Tibial nerve (tissue), 4 donors: ENCODE measurements at regions not wholly inside any gene's neighbourhood (a gene's known extent, or its start where the extent isn't known, plus 50 kb on each side); places are given as distances from the start of the nearest gene placed in this dataset.
A peak's percentile ranks its signal among the peaks of the same experiment; 100 is the strongest.

Experiments used
- DNase-seq, 2 donors: peaks; one replicate each; pipeline ENCODE4 v3.0.0-alpha.2; 2019; ENCODE audit warnings: low spot score in 2 of 2
- H3K27ac ChIP-seq, 4 donors: fragments of 200-600 bp; sonication (generic) in 3 of 4; one replicate each; pipeline ENCODE4 v1.5.1; 2017 to 2019; ENCODE audit warnings: mild to moderate bottlenecking in 1 of 4
- H3K27me3 ChIP-seq, 2 donors: fragments of 200-600 bp; sonication (generic) in 1 of 2; one replicate each; pipeline versions ENCODE4 v1.5.1 to v1.6.0; 2017 to 2019
- H3K36me3 ChIP-seq, 3 donors: fragments of 200-600 bp; sonication (generic); one replicate each; pipeline ENCODE4 v1.5.1; 2018 to 2019
- H3K4me1 ChIP-seq, 4 donors: fragments of 200-600 bp; sonication (generic) in 3 of 4; one replicate each; pipeline ENCODE4 v1.5.1; 2017 to 2019
- H3K4me3 ChIP-seq, 4 donors: fragments of 200-600 bp; sonication (generic) in 3 of 4; one replicate each; pipeline ENCODE4 v1.5.1; 2017 to 2019; ENCODE audit warnings: mild to moderate bottlenecking in 1 of 4, moderate library complexity in 1 of 4
- H3K9me3 ChIP-seq, 4 donors: fragments of 200-600 bp; sonication (generic) in 3 of 4; one replicate each; pipeline ENCODE4 v1.5.1; 2017 to 2019
- CTCF ChIP-seq, 5 experiments: fragments of 200-600 bp in 3 of 5; fragments of 450-650 bp in 2 of 5; sonication (generic) in 3 of 5; IDR thresholded peaks; one replicate each; pipeline ENCODE4 v1.5.1; 2016 to 2019; ENCODE audit warnings: antibody characterized with exemption in 5 of 5, mild to moderate bottlenecking in 3 of 5, moderate library complexity in 2 of 5
- EP300 ChIP-seq, 2 donors: sonication (generic); formaldehyde crosslinking; IDR thresholded peaks; one replicate each; pipeline ENCODE4 v1.6.1; 2017; ENCODE audit warnings: antibody characterized with exemption in 2 of 2, mild to moderate bottlenecking in 1 of 2
- POLR2A ChIP-seq, 2 donors: fragments of 450-650 bp; IDR thresholded peaks; one replicate each; pipeline ENCODE4 v1.6.1; 2017; ENCODE audit warnings: antibody characterized with exemption in 2 of 2, mild to moderate bottlenecking in 2 of 2, moderate library complexity in 2 of 2
- WGBS, 2 donors: methylation state at CpG; one replicate each; pipeline ENCODE4 v1.1.5; 2018; 5-methylcytosine and 5-hydroxymethylcytosine counted together

DNA sequence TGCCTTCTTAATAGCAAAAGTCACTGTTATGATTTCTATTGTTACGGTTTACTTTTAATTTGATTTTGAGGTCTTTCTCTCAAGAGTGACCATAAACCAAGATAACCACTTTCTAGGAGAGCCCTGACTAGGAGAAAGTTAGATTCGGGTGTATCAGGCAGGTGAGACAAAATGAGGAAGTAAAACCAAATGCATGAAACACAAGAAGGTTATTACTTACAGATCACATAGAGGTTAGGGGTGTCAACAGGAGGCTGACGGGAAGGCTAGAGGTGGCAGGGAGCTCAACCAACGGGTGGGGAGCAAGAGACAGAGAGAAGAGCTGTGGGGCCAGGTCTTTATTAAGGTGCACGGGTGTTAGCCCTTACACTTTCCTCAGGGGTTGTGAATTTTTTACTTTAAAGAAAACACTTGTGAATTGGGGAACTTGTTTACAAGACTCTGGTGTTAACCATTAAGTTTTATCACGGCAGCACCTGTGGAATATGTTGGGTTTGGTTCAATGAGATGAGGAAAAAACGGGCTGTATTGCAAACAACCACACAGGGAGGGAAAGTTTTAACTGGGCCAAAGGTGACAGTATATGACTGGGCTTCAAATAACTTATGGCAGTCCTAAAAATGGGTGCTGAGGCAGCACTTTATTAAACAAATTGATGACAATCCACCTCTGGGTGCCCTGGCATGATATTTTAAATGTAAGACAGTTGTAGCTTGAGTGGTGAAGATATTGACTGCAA lies 154.9 kb downstream of the SDHAF3 start:
- Histone ChIP-seq H3K4me3 (no peak overlapping the region), H3K27ac (peak overlapping the region in 2 of 4 donors; percentile 28 to 82), H3K27me3 (no peaks in the 10 kb centered on the region), H3K9me3 (no peaks in the 10 kb centered on the region), H3K36me3 (no peaks in the 10 kb centered on the region), H3K4me1 (peaks cover 0 to 3% (median 0%) of the 10 kb centered on the region in 4 donors)
- WGBS, 2 donors, result 68 to 72% methylated on average over 7 of the region's 7 CpGs
- DNase-seq, result no peak
- TF ChIP-seq POLR2A (IDR thresholded peaks at IDR 0.05) (no peak), CTCF (IDR thresholded peaks at IDR 0.05) (no peak), EP300 (IDR thresholded peaks at IDR 0.05) (no peak)

DNA sequence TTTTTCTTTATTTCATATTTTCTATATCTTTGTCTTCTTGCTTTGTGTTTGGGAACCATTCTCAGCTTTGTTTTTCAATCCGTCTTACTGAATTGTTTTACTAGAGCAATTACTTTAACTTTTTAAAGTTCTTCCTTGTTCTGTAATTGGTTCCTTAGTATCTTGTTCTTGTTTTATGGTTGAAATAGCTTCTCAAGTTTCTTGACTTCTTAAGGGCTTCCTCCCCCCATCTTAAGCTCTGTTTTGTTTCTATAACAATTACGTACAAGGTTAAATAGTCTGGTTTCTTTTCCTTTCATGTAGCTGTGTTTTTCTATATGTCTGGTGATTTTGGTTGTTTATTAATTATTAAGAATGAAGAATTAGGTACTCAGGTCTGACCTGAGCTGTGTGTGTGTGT lies 158.0 kb downstream of the SDHAF3 start:
- no peak for TF ChIP-seq EP300 (IDR thresholded peaks at IDR 0.05)
- no peak for TF ChIP-seq POLR2A (IDR thresholded peaks at IDR 0.05)
- no peak for TF ChIP-seq CTCF (IDR thresholded peaks at IDR 0.05)
- H3K27me3 ChIP-seq, result no peaks in the 10 kb centered on the region
- H3K9me3 ChIP-seq, result no peaks in the 10 kb centered on the region
- no peak overlapping the region for H3K27ac ChIP-seq
- H3K4me3 ChIP-seq, result no peak overlapping the region
- H3K36me3 ChIP-seq, result no peaks in the 10 kb centered on the region
- no peak for DNase-seq
- 72 to 77% methylated on average over 2 of the region's 2 CpGs for WGBS, 2 donors
- H3K4me1 ChIP-seq, result peaks cover 0 to 3% (median 0%) of the 10 kb centered on the region in 4 donors

GRCh38 chr7:97280950-97281349 lies 163.5 kb downstream of the SDHAF3 start:
- H3K4me3 ChIP-seq, result no peak overlapping the region
- H3K9me3 ChIP-seq, result no peaks in the 10 kb centered on the region
- DNase-seq, result no peak
- H3K4me1 ChIP-seq, result no peaks in the 10 kb centered on the region
- no peaks in the 10 kb centered on the region for H3K36me3 ChIP-seq
- no peaks in the 10 kb centered on the region for H3K27me3 ChIP-seq
- TF ChIP-seq CTCF (IDR thresholded peaks at IDR 0.05) (no peak), EP300 (IDR thresholded peaks at IDR 0.05) (no peak), POLR2A (IDR thresholded peaks at IDR 0.05) (no peak)
- no peak overlapping the region for H3K27ac ChIP-seq
- 68 to 70% methylated on average over 5 of the region's 5 CpGs for WGBS, 2 donors

DNA sequence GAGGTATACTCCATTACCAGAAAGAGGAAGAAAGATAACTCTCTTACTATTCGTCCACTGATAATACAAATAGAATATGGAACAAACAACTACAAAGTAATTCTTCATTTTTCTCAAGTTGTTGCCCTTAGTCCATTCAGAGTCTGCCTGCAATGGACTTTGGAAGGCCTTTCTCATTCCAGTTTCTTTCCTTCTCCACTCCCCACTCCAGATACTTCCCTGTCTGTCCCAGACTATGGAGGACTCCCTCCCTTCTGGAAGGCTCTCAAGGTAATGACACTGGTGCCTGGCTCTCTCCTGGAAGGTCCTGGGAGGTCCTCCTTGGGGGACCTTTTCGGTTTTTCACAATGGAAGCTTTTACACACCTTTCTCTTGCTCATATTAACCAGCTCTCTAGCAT lies 167.8 kb downstream of the SDHAF3 start:
- Histone ChIP-seq H3K36me3 (no peaks in the 10 kb centered on the region), H3K4me3 (no peak overlapping the region), H3K9me3 (no peaks in the 10 kb centered on the region), H3K27ac (no peak overlapping the region), H3K27me3 (no peaks in the 10 kb centered on the region), H3K4me1 (no peaks in the 10 kb centered on the region)
- DNase-seq, result no peak
- TF ChIP-seq CTCF (IDR thresholded peaks at IDR 0.05) (no peak), POLR2A (IDR thresholded peaks at IDR 0.05) (no peak)
- 51 to 63% methylated on average over 2 of the region's 2 CpGs for WGBS, 2 donors

- H3K36me3 ChIP-seq, result no peaks in the 10 kb centered on the region
- no peak overlapping the region for H3K27ac ChIP-seq
- 70 to 71% methylated on average over 3 of the region's 3 CpGs for WGBS, 2 donors
- H3K27me3 ChIP-seq, result no peaks in the 10 kb centered on the region
- H3K4me1 ChIP-seq, result no peaks in the 10 kb centered on the region
- H3K4me3 ChIP-seq, result no peak overlapping the region
- no peak for DNase-seq
- TF ChIP-seq EP300 (IDR thresholded peaks at IDR 0.05), result no peak
- no peak for TF ChIP-seq CTCF (IDR thresholded peaks at IDR 0.05)
- TF ChIP-seq POLR2A (IDR thresholded peaks at IDR 0.05), result no peak
- no peaks in the 10 kb centered on the region for H3K9me3 ChIP-seq
Measured at GRCh38 chr7:97293031-97293430, 175.5 kb downstream of the SDHAF3 start.
